ENCODE measurements at regions not wholly inside any gene's neighbourhood (a gene's known extent, or its start where the extent isn't known, plus 50 kb on each side); places are given as distances from the start of the nearest gene placed in this dataset.

GRCh38 chr11:34001557-34002064, 49.9 kb upstream of the CAPRIN1 start:
- 86 to 90% methylated on average over 10 of the region's 10 CpGs for WGBS, 2 donors
- Histone ChIP-seq H3K9ac (ENCODE audit: insufficient read depth in 1 of 2, low read length in 2 of 2) (no peak overlapping the region), H3K4me1 (ENCODE audit: control insufficient read depth in 5 of 5, insufficient read depth in 5 of 5, low read length in 5 of 5) (no peaks in the 10 kb centered on the region), H3K36me3 (ENCODE audit: control insufficient read depth in 4 of 4, insufficient read depth in 4 of 4, low read length in 4 of 4) (no peaks in the 10 kb centered on the region), H3K27ac (ENCODE audit: low read depth in 1 of 2, low read length in 1 of 2) (no peak overlapping the region), H3K4me3 (no peak overlapping the region), H3K9me3 (ENCODE audit: control insufficient read depth in 4 of 4, insufficient read depth in 3 of 4, low read length in 3 of 4) (no peaks in the 10 kb centered on the region), H3K27me3 (ENCODE audit: control insufficient read depth in 3 of 3, insufficient read depth in 3 of 3, low read length in 2 of 3) (peaks cover 0 to 4% (median 0%) of the 10 kb centered on the region in 3 donors)
- no peak for ATAC-seq (ENCODE audit: insufficient read depth, low FRiP score)
- no peak for TF ChIP-seq CTCF (IDR thresholded peaks at IDR 0.05; ENCODE audit: control extremely low read depth, extremely low read depth)
- DNase-seq = no peak

GRCh38 chr11:33999393-33999792, 52.1 kb upstream of the CAPRIN1 start:
- Histone ChIP-seq H3K4me1 (ENCODE audit: control insufficient read depth in 5 of 5, insufficient read depth in 5 of 5, low read length in 5 of 5) (no peaks in the 10 kb centered on the region), H3K4me3 (no peak overlapping the region), H3K27ac (ENCODE audit: low read depth in 1 of 2, low read length in 1 of 2) (no peak overlapping the region), H3K36me3 (ENCODE audit: control insufficient read depth in 4 of 4, insufficient read depth in 4 of 4, low read length in 4 of 4) (no peaks in the 10 kb centered on the region), H3K9ac (ENCODE audit: insufficient read depth in 1 of 2, low read length in 2 of 2) (no peak overlapping the region), H3K27me3 (ENCODE audit: control insufficient read depth in 3 of 3, insufficient read depth in 3 of 3, low read length in 2 of 3) (peaks cover 0 to 4% (median 3%) of the 10 kb centered on the region in 3 donors), H3K9me3 (ENCODE audit: control insufficient read depth in 4 of 4, insufficient read depth in 3 of 4, low read length in 3 of 4) (no peaks in the 10 kb centered on the region)
- no peak for TF ChIP-seq CTCF (IDR thresholded peaks at IDR 0.05; ENCODE audit: control extremely low read depth, extremely low read depth)
- ATAC-seq (ENCODE audit: insufficient read depth, low FRiP score) = no peak
- DNase-seq = no peak
- WGBS, 2 donors = 75 to 85% methylated on average over 2 of the region's 2 CpGs

- DNase-seq (no peak), ATAC-seq (ENCODE audit: insufficient read depth, low FRiP score) (no peak)
- Histone ChIP-seq H3K27ac (ENCODE audit: low read depth in 1 of 2, low read length in 1 of 2) (no peak overlapping the region), H3K9ac (ENCODE audit: insufficient read depth in 1 of 2, low read length in 2 of 2) (no peak overlapping the region), H3K27me3 (ENCODE audit: control insufficient read depth in 3 of 3, insufficient read depth in 3 of 3, low read length in 2 of 3) (peaks cover 0 to 4% (median 3%) of the 10 kb centered on the region in 3 donors), H3K4me1 (ENCODE audit: control insufficient read depth in 5 of 5, insufficient read depth in 5 of 5, low read length in 5 of 5) (no peaks in the 10 kb centered on the region), H3K9me3 (ENCODE audit: control insufficient read depth in 4 of 4, insufficient read depth in 3 of 4, low read length in 3 of 4) (no peaks in the 10 kb centered on the region), H3K4me3 (no peak overlapping the region), H3K36me3 (ENCODE audit: control insufficient read depth in 4 of 4, insufficient read depth in 4 of 4, low read length in 4 of 4) (no peaks in the 10 kb centered on the region)
- no peak for TF ChIP-seq CTCF (IDR thresholded peaks at IDR 0.05; ENCODE audit: control extremely low read depth, extremely low read depth)
- 66 to 72% methylated on average over 7 of the region's 7 CpGs for WGBS, 2 donors
Observed at GRCh38 chr11:33997584-33998251, 53.8 kb upstream of the CAPRIN1 start.

Measured in lung (tissue), 11 donors.